Body of pancreas (tissue), 4 donors: ENCODE measurements at regions not wholly inside any gene's neighbourhood (a gene's known extent, or its start where the extent isn't known, plus 50 kb on each side); places are given as distances from the start of the nearest gene placed in this dataset.

ENCODE experiments used
- ATAC-seq: fragments of 150-250 bp; one replicate; pipeline ENCODE4 v1.9.1; 2016
- DNase-seq, 4 donors: peaks; one replicate each; pipeline ENCODE4 v3.0.0-alpha.2; 2019
- H3K27ac ChIP-seq, 4 donors: fragments of 200-600 bp; sonication (generic); 1 replicate in 3 of 4; 2 replicates in 1 of 4; pipeline versions ENCODE4 v1.5.1 to v1.6.1; 2016 to 2019; ENCODE audit warnings: mild to moderate bottlenecking in 1 of 4, mixed read lengths in 1 of 4, moderate library complexity in 1 of 4
- H3K27me3 ChIP-seq, 2 donors: fragments of 200-600 bp; sonication (generic); one replicate each; pipeline ENCODE4 v1.6.0; 2016; ENCODE audit warnings: mild to moderate bottlenecking in 1 of 2
- H3K36me3 ChIP-seq, 2 donors: fragments of 200-600 bp; sonication (generic); replicated peaks in 1 of 2; 2 replicates each; pipeline ENCODE4 v1.5.1; 2016; ENCODE audit warnings: low read depth in 2 of 2; ENCODE audit not compliant: insufficient read depth in 1 of 2
- H3K4me1 ChIP-seq: fragments of 200-600 bp; sonication (generic); one replicate; pipeline ENCODE4 v1.6.0; 2016
- H3K4me3 ChIP-seq, 2 donors: fragments of 200-600 bp; sonication (generic); 1 replicate in 1 of 2; 2 replicates in 1 of 2; pipeline ENCODE4 v1.5.1; 2016 to 2019
- H3K9me3 ChIP-seq, 3 donors: fragments of 200-600 bp; sonication (generic); 1 replicate in 2 of 3; 2 replicates in 1 of 3; pipeline ENCODE4 v1.5.1; 2016
- CTCF ChIP-seq, 7 experiments: fragments of 450-650 bp in 4 of 7; fragments of 200-600 bp in 3 of 7; sonication (generic) in 3 of 7; IDR thresholded peaks; one replicate each; pipeline ENCODE4 v1.5.1; 2016 to 2019; ENCODE audit warnings: antibody characterized with exemption in 7 of 7
- POLR2A ChIP-seq, 3 donors: fragments of 450-650 bp; IDR thresholded peaks; one replicate each; pipeline ENCODE4 v1.6.1; 2016; ENCODE audit warnings: antibody characterized with exemption in 3 of 3, mild to moderate bottlenecking in 2 of 3
- WGBS, 2 donors: methylation state at CpG; one replicate each; pipeline ENCODE4 v1.1.5; 2017; 5-methylcytosine and 5-hydroxymethylcytosine counted together
- intact Hi-C: fragments of 100-400 bp; cut with DNase I; formaldehyde crosslinking; loops from one replicate; pipeline ENCODE4 v1.15.1; 2023

GRCh38 chr22:40111451-40111850 lies 66.3 kb upstream of the TNRC6B start:
- no peaks in the 10 kb centered on the region for H3K36me3 ChIP-seq
- no peak overlapping the region for H3K27ac ChIP-seq
- no peak for TF ChIP-seq CTCF (IDR thresholded peaks at IDR 0.05)
- no peak for TF ChIP-seq POLR2A (IDR thresholded peaks at IDR 0.05)
- H3K4me3 ChIP-seq: no peak overlapping the region
- WGBS, 2 donors: 79 to 91% methylated on average over 2 of the region's 2 CpGs
- DNase-seq (no peak), ATAC-seq (no peak)
- no peaks in the 10 kb centered on the region for H3K9me3 ChIP-seq
- no peaks in the 10 kb centered on the region for H3K27me3 ChIP-seq
- peaks cover 32% of the 10 kb centered on the region for H3K4me1 ChIP-seq
- intact Hi-C loops: no loop called here

- DNase-seq (no peak), ATAC-seq (no peak)
- Histone ChIP-seq H3K36me3 (no peaks in the 10 kb centered on the region), H3K9me3 (no peaks in the 10 kb centered on the region), H3K27ac (no peak overlapping the region), H3K4me3 (no peak overlapping the region), H3K27me3 (no peaks in the 10 kb centered on the region), H3K4me1 (peaks cover 31% of the 10 kb centered on the region)
- no peak for TF ChIP-seq CTCF (IDR thresholded peaks at IDR 0.05)
- TF ChIP-seq POLR2A (IDR thresholded peaks at IDR 0.05): no peak
- 75 to 77% methylated on average over 3 of the region's 3 CpGs for WGBS, 2 donors
- intact Hi-C loops: no loop called here
Measured at GRCh38 chr22:40112595-40112994, 65.1 kb upstream of the TNRC6B start.

- H3K27ac ChIP-seq: no peak overlapping the region
- H3K36me3 ChIP-seq: no peaks in the 10 kb centered on the region
- H3K27me3 ChIP-seq: no peaks in the 10 kb centered on the region
- 85 to 95% methylated on average over 2 of the region's 2 CpGs for WGBS, 2 donors
- no peaks in the 10 kb centered on the region for H3K9me3 ChIP-seq
- intact Hi-C loops: no loop called here
- no peak overlapping the region for H3K4me3 ChIP-seq
- TF ChIP-seq CTCF (IDR thresholded peaks at IDR 0.05) (no peak), POLR2A (IDR thresholded peaks at IDR 0.05) (no peak)
- ATAC-seq: no peak
- peaks cover 22% of the 10 kb centered on the region for H3K4me1 ChIP-seq
- no peak for DNase-seq
Measured at GRCh38 chr22:40113696-40114095, 64.0 kb upstream of the TNRC6B start.

- Histone ChIP-seq H3K4me1 (peaks cover 22% of the 10 kb centered on the region), H3K9me3 (no peaks in the 10 kb centered on the region), H3K27ac (no peak overlapping the region), H3K27me3 (no peaks in the 10 kb centered on the region), H3K36me3 (no peaks in the 10 kb centered on the region), H3K4me3 (no peak overlapping the region)
- intact Hi-C loops: no loop called here
- 75 to 82% methylated on average over 6 of the region's 6 CpGs for WGBS, 2 donors
- ATAC-seq: no peak
- TF ChIP-seq POLR2A (IDR thresholded peaks at IDR 0.05): no peak
- TF ChIP-seq CTCF (IDR thresholded peaks at IDR 0.05): no peak
- no peak for DNase-seq
Measured at GRCh38 chr22:40114411-40114810, 63.3 kb upstream of the TNRC6B start.

GRCh38 chr22:40116496-40117200 lies 61.1 kb upstream of the TNRC6B start:
- Histone ChIP-seq H3K36me3 (no peaks in the 10 kb centered on the region), H3K4me3 (no peak overlapping the region), H3K4me1 (peaks cover 9% of the 10 kb centered on the region), H3K27ac (no peak overlapping the region), H3K27me3 (no peaks in the 10 kb centered on the region), H3K9me3 (no peaks in the 10 kb centered on the region)
- ATAC-seq (no peak), DNase-seq (no peak)
- intact Hi-C loops: no loop called here
- 93 to 94% methylated on average over 4 of the region's 4 CpGs for WGBS, 2 donors
- no peak for TF ChIP-seq POLR2A (IDR thresholded peaks at IDR 0.05)
- TF ChIP-seq CTCF (IDR thresholded peaks at IDR 0.05): no peak
